ENCODE measurements at regions not wholly inside any gene's neighbourhood (a gene's known extent, or its start where the extent isn't known, plus 50 kb on each side); places are given as distances from the start of the nearest gene placed in this dataset.
"Not testable (repeated sequence)": the region's sequence is repeated elsewhere in the genome, so short reads cannot be mapped to it uniquely, and the experiment has no call there.

DNA sequence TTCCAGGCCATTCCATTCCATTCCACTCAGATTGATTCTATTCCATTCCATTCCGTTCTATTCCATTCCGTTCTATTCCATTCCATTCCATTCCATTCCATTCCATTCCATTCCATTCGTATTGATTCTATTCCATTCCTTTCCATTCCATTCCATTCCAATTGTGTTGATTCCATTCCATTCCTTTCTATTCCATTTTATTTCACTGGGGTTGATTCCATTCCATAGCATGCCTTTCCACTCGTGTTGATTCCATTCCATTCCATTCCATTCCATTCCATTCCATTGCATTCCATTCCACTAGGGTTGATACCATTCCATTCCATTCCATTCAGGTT is 1142.3 kb downstream of the RPIA start:
- DNase-seq (ENCODE audit: low spot score) = no peak

DNA sequence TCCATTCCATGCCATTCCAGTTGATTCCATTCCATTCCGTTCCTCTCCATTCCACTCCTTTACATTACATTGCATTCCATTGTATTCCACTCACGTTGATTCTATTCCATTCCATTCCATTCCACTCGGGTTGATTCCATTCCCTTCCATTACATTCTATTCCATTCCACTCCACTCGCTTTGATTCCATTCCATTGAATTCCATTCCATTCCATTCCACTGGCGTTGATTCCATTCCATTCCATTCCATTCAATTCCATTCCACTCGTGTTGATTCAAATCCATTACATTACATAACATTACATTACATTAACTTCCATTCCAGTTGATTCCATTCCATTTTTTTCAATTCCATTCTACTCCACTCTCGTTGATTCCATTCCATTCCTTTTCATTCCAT is 1142.8 kb downstream of the RPIA start:
- DNase-seq (ENCODE audit: low spot score) = no peak

DNA sequence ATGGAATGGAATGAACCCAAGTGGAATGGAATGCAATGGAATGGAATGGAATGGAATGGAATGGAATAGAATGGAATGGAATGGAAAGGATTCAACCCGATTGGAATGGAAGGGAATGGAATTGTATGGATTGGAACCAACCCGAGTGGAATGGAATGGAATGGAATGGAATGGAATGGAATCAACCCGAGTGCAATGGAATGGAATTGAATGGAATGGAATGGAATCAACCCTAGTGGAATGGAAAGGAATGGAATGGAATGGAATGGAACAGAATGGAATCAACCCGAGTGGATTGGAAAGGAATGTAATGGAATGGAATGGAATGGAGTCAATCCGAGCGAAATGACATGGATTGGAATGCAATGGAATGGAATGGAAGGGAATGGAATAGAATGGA is 1144.9 kb downstream of the RPIA start:
- DNase-seq (ENCODE audit: low spot score) = not testable (repeated sequence)

DNA sequence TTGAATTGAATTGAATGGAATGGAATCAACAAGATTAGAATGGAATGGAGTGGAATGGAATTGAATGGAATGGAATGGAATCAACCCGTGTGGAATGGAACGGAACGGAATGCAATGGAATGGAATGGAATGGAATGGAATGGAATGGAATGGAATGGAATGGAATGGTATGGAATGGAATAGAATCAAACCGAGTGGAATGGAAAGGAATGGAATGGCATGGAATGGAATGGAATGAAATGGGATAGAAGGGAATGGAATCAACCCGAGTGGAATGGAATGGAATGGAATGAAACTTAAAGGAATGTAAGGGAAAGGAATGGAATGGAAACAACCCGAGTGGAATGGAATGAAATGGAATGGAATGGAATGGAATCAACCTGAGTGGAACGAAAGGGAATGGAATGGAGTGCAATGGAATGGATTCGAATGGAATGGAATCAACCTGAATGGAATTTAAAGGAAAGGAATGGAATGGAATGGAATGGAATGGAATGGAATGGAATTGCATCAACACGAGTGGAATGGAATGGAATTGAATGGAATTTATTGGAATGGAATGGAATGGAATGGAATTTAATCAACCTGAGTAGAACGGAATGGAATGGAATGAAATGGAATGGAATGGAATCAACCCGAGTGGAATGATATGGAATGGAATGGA is 1146.6 kb downstream of the RPIA start:
- DNase-seq (ENCODE audit: low spot score) = no peak

DNA sequence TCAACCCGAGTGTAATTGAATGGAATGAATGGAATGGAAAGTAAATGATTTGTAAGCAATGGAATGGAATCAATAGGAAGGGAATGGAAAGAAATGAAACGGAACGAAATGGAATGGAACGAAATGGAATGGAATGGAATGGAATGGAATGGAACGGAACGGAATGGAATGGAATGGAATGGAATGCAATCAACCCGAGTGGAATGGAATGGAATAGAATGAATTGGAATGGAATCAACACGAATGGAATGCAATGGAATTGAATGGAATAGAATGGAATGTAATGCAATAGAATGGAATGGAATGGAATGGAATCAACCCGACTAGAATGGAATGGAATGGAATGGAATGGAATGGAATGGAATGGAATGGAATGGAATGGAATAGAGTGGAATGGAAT is 1148.7 kb downstream of the RPIA start:
- not testable (repeated sequence) for DNase-seq (ENCODE audit: low spot score)

DNA sequence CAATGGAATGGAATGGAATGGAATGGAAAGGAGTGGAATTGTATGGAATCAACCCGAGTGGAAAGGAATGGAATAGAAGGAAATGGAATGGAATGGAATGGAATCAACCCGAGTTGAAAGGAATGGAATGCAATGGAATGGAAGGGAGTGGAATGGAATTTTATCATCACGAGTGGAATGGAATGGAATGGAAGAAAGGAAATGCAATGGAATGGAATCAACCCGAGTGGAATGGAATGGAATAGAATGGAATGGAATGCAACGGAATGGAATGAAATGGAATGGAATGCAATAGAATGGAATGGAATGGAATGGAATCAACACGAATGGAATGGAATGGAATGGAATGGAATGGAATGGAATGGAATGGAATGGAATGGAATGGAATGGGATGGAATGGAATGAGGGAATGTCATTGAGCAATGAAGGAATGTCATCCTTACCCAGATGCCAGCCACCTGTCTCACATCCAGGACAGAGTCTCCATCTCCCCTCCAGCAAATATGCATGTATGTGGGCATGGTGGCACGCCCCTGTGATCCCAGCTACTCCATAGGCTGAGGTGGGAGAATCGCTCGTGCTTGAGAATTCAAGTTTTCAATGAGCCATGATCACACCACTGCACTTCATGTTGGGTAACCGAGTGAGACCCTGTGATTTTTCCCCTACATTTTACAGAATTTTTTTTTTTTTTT is 1149.5 kb downstream of the RPIA start:
- DNase-seq (ENCODE audit: low spot score) = not testable (repeated sequence)

DNA sequence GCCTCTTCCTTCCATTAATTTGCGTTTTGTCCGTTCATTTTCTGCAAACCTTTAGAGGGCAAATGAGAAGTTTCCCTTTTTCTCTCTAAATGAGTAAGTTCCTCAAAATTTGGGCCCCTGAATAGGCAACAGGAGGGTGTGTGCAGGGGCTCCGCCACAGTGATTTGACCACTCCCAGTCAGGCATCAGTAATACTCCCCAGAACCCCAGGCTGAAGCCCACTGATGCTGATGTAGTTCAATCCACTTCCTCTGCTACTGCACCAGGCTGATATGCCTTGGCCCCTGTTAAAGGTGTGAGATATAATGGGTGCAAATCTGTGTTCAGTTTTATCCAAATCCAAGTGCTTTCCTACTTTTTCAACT is 1150.0 kb downstream of the RPIA start:
- DNase-seq (ENCODE audit: low spot score) = no peak

DNA sequence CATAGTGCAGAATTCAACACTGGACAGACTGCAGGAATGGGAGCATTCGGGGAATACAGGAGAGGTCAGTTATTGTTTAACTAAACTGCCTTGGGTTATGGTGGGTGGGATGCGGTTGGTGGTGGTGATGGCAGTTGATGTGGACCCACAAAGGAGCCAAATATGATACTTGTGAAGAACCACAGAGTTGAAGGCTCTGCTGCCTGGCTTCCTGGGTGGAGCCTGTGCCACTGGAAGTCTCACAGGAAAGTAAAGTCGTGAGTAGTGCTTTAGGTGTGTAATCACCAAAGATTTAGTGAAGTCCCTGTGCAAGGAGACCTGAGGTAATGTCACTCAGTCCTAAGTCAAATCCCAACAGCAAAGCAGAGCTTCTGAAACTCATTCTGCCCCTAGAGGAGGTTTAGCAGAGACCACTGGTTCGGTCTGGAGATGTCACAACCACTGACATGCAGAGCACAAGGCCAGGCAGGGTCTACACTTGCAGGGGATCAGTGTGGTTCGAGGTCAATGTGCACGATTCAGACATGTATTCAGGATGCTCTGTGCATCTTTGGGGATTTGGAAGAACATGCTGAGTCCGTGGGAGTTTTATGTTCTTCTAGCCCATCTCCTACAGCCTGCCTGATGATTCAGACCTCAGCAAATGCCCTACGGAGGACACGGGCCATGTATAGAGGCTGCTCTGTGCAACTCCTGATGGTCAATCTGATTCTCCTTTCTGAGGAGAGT is 1150.9 kb downstream of the RPIA start:
- no peak for DNase-seq (ENCODE audit: low spot score)

DNA sequence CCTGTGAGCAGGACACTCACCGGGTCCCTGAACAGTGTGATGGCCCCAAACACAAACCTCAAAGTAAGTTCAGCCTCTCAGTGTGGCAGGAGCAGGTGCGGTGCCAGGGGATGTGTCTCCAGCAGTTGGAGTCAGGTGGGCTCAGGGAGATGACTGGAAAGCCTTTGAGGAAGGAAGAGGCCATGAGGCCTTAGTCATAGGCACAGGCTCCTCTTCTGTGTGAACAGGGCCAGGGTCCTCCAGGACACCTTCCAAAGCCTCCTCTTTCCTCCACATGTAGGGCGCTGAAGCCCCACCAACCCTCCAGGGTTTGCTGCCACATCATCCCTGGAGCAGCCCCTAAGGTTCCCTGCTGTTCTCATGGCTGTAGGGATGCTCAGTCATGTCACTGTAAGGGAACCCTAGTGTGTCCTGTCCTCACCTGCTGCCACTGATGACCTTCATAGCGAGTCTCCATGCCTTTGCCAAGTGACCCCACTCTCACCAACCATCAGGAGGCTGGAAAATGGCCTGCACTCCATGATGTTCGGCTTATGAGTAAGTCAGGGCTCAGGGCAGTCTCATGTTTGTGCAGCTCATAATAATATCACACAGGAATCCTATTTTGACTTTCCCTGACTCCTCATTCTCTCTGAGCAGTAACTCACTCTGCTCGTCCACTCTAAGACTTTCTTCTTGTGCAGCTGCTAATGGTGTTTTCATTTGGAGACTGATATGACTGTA is 1152.9 kb downstream of the RPIA start:
- no peak for DNase-seq (ENCODE audit: low spot score)

DNA sequence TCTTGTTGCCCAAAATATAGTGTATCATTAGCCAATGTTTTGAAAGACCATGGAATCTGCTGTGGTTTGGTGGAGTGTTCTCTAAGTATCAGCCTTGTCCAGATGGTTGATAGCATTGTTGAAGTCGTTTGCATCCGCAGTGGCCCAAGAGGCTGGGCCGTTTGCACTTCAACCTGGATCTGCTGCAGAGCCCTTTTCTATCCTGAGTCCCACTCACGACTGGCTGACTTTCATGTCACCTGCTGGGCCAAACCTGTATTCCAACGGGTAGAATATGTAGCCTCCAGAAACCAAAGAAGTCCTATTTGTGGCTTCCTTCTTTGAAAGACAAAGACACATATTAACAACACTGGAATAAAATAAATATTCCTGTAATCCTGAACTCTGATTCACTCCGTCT is 1154.1 kb downstream of the RPIA start:
- no peak for DNase-seq (ENCODE audit: low spot score)

DNA sequence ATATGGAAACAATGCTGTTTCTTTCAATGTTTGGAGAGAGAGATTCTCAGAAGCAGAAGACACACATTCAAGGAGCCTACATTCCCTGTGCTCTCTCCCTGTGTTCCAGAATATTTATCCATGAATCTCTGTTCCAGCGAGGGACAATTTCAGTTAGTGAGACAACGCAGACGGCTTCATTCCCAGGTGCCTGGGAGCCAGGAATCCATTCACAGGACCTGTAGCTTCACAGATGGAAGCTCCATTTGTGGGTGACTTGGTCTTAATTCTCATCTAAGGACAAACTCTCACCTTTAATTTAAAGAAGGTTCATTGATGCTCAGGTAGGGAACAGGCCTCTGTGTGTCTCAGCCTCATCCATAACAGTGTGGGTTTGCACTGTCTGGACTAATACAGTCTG is 1156.6 kb downstream of the RPIA start:
- DNase-seq (ENCODE audit: low spot score) = no peak

GRCh38 chr2:89848763-89849368 is 1157.4 kb downstream of the RPIA start:
- no peak for DNase-seq (ENCODE audit: low spot score)

- no peak for DNase-seq (ENCODE audit: low spot score)
Observed at GRCh38 chr2:89849731-89850130, 1158.3 kb downstream of the RPIA start.

DNA sequence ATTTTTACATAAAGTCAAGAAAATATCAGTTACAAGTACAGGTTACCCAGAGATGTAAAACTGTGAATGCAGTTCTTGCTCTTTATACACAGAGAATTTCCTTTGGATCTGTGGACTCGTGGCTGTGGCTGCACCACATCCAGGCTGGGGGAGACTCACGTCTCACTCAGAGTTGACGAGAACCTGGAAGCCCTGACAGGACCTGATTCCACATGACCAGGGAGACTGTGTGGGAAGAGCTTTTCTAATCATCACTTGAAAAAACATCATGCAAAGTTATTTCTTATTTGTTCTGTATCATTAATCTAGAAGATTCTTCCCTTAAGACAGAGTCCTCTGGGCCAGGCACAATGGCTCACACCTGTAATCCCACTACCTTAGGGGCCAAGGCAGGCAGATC is 1159.0 kb downstream of the RPIA start:
- no peak for DNase-seq (ENCODE audit: low spot score)

- no peak for DNase-seq (ENCODE audit: low spot score)
Observed at GRCh38 chr2:89850881-89851582, 1159.6 kb downstream of the RPIA start.

- DNase-seq (ENCODE audit: low spot score) = no peak
Observed at GRCh38 chr2:89851583-89851905, 1160.1 kb downstream of the RPIA start.

DNA sequence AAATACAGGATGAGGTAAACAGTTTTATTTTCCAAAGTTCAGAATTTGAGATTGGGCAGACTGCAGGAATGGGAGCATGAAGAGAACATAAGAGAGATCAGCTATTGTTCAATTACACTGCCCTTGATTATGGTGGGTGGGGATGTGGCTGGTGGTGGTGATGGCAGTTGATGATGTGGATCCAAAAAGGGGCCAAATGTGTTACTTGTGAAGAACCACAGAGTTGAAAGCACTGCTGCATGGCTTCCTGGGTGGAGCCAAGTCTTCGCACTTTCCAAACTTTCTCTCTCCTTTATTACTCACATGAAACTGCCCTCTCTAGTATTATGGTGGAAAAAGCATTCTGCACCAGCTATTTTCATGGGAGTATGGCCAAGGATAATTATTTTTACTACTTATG is 1162.0 kb downstream of the RPIA start:
- DNase-seq (ENCODE audit: low spot score) = not testable (repeated sequence)

DNA sequence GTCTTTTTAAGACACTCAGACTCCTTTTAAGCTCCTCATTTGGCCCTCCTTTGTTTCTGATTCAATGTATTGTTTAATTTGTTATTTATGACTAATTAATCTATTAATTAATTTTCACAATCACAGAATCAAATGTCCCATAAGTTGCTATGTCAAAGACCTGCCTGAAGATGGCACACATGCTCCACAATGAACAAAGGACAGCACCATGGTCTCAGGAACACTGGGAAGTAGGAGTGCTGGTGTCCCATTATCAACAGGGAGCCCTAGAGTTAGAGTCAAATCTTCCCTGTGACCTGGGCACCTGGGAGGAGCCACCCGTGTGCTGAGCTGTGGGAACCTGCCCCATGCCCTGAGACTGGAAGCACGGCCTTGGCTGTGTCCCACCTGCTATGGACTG is 1164.3 kb downstream of the RPIA start:
- DNase-seq (ENCODE audit: low spot score) = not testable (repeated sequence)

- not testable (repeated sequence) for DNase-seq (ENCODE audit: low spot score)
Observed at GRCh38 chr2:89856305-89856704, 1164.8 kb downstream of the RPIA start.

GRCh38 chr2:89862164-89862563 is 1170.7 kb downstream of the RPIA start:
- not testable (repeated sequence) for DNase-seq (ENCODE audit: low spot score)

- not testable (repeated sequence) for DNase-seq (ENCODE audit: low spot score)
Observed at GRCh38 chr2:89863209-89863608, 1171.7 kb downstream of the RPIA start.

Measured in D341Med (cell line).